ENCODE measurements at regions not wholly inside any gene's neighbourhood (a gene's known extent, or its start where the extent isn't known, plus 50 kb on each side); places are given as distances from the start of the nearest gene placed in this dataset.

DNA sequence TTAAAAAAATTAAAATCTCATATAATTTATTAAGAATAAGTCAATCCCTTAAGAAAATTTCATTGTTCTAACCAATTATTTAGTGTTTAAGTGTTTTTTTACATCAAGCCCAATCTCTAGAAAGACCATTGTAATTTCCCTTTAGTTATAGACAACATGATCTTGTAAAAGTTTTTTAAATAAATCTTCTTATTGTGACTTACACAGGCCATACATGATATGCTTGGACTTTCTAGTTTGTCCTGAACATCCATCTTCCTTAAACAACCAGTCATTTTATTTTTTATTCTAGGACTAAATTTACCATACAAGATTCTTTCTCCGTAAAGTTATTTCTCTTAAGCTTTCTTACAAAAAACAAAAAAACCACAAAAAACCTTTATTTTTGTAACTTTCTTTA, 126.5 kb upstream of the MAST4 start:
- no peak overlapping the region for H3K4me3 Mint-ChIP-seq
- H3K36me3 Mint-ChIP-seq: no peaks in the 10 kb centered on the region
- CTCF ChIA-PET: no interaction called here
- peaks cover 3% of the 10 kb centered on the region for H3K27me3 Mint-ChIP-seq
- H3K27ac Mint-ChIP-seq: no peak overlapping the region
- DNase-seq: no peak
- H3K9me3 Mint-ChIP-seq: peaks cover 14% of the 10 kb centered on the region
- no peaks in the 10 kb centered on the region for H3K4me1 Mint-ChIP-seq

DNA sequence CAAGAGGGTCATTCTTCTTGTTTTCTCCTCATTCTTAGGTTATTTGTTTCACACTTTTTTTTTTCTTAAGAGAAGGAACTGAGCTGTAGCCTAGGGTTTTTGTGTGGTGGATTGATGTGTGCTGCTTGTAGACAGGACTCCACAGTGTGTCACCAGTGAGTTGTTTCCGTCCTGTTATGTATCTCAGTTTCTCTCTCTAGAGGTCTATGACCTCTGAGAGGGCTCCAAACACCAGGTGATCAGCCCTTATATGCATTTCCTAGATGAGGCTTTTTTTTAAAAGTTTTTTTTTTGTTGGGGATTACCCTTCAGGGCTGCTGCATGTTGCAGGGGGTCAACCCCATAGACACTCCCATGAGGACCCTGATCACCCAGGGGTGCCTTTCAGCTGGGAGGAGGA, 124.2 kb upstream of the MAST4 start:
- Mint-ChIP-seq H3K4me3 (no peak overlapping the region), H3K9me3 (peaks cover 8% of the 10 kb centered on the region), H3K4me1 (no peaks in the 10 kb centered on the region), H3K36me3 (no peaks in the 10 kb centered on the region), H3K27ac (no peak overlapping the region), H3K27me3 (peaks cover 3% of the 10 kb centered on the region)
- CTCF ChIA-PET: no interaction called here
- no peak for DNase-seq

DNA sequence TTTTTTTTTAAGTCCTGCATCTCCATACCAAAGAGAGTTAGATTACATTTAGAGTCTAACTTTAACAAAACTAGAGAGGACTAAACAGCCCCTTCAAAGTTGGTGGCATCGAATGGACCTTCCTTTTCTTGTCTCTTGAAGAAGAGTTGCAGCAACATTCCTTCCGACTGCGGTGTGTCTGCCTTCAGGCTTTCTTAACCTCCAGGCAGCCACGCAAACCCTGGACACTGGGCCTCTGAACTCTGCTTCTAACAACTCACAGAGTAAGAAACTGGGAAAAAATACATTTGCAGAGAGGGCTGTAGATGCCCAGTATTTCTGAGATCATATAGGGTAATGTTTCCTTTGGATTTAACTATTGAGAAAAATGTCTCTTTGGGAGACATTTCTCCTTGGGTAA, 120.5 kb upstream of the MAST4 start:
- CTCF ChIA-PET: no interaction called here
- peaks cover 3% of the 10 kb centered on the region for H3K9me3 Mint-ChIP-seq
- H3K36me3 Mint-ChIP-seq: no peaks in the 10 kb centered on the region
- no peaks in the 10 kb centered on the region for H3K4me1 Mint-ChIP-seq
- no peaks in the 10 kb centered on the region for H3K27me3 Mint-ChIP-seq
- H3K4me3 Mint-ChIP-seq: no peak overlapping the region
- no peak overlapping the region for H3K27ac Mint-ChIP-seq
- no peak for DNase-seq

DNA sequence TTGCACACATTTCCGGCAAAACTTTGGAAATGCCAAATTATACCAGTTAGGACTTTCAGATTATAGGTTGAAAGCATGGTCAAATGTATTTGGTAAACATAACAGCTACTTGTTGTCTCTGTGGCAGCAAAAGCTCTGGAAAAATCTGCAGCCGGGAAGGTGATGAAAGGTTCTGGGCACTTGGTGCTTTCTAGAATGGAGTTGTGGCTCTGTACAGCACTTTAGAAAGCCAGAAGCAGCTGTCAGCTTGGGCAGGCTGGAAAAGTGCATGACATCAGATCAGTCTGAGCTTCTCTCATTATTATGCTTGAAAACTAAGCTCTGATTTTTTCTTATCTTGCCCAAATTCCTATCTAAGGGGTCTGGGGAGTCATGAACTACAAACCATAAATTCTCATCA, 118.6 kb upstream of the MAST4 start:
- H3K27me3 Mint-ChIP-seq: no peaks in the 10 kb centered on the region
- no peak overlapping the region for H3K27ac Mint-ChIP-seq
- H3K4me3 Mint-ChIP-seq: no peak overlapping the region
- CTCF ChIA-PET: interaction anchor here (0.7 kb wide), 1 partner anchor 27 kb away, joined by 3 read pairs; no protein-coding TSS in a partner anchor
- peaks cover 10% of the 10 kb centered on the region for H3K9me3 Mint-ChIP-seq
- H3K4me1 Mint-ChIP-seq: no peaks in the 10 kb centered on the region
- H3K36me3 Mint-ChIP-seq: no peaks in the 10 kb centered on the region
- DNase-seq: no peak

DNA sequence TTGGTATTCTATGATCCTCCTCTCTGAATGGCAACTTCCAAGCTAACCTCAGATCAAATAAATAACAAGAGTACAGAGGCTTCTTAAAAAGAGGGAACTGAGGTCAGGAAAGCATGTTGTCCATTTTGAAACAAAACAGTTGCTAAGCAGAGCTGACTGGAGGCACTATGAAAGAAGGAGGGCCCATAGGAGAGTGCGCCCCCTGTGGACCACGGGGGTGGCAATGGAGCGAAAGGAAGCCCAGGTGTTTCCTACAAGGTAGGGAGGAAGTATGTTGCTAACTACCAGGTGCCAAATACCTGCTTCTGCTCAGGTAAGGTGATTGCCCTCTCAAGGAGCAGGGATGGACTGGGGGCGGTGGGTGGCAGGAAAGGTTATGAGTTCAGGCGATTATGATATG, 101.8 kb upstream of the MAST4 start:
- peaks cover 13% of the 10 kb centered on the region for H3K27me3 Mint-ChIP-seq

DNA sequence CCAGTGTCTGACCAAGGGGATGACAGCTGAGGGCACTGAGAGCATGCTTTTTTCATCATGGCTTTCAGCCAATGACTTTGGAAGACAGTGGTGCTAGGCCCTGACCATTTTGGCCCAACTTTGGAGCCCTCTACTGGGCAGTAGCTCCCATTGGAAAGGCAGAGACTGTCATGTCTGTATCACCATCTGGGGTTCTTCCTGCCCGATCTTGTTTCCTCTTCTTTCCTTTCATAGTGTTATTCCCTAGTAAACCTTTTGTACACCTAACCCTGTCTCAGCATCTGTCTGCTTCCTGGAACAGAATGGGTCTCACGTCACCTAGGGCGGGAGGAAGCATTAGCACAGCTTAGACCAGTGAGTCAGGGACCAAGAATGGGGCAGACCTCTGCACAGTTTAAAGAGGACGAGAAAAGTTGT, 97.4 kb upstream of the MAST4 start:
- DNase-seq: no peak
- Mint-ChIP-seq H3K4me3 (no peak overlapping the region), H3K27me3 (peaks cover 9% of the 10 kb centered on the region), H3K36me3 (no peaks in the 10 kb centered on the region), H3K4me1 (no peaks in the 10 kb centered on the region), H3K9me3 (no peaks in the 10 kb centered on the region), H3K27ac (no peak overlapping the region)
- CTCF ChIA-PET: interaction anchor here (1.3 kb wide), 1 partner anchor 192 kb away, joined by 3 read pairs; no protein-coding TSS in a partner anchor

More for the DNA sequence above, 101.8 kb upstream of the MAST4 start:
- H3K4me3 Mint-ChIP-seq: no peak overlapping the region
- no peak overlapping the region for H3K27ac Mint-ChIP-seq
- H3K4me1 Mint-ChIP-seq: no peaks in the 10 kb centered on the region
- no peaks in the 10 kb centered on the region for H3K36me3 Mint-ChIP-seq
- H3K9me3 Mint-ChIP-seq: peaks cover 2% of the 10 kb centered on the region
- CTCF ChIA-PET: no interaction called here
- no peak for DNase-seq

DNA sequence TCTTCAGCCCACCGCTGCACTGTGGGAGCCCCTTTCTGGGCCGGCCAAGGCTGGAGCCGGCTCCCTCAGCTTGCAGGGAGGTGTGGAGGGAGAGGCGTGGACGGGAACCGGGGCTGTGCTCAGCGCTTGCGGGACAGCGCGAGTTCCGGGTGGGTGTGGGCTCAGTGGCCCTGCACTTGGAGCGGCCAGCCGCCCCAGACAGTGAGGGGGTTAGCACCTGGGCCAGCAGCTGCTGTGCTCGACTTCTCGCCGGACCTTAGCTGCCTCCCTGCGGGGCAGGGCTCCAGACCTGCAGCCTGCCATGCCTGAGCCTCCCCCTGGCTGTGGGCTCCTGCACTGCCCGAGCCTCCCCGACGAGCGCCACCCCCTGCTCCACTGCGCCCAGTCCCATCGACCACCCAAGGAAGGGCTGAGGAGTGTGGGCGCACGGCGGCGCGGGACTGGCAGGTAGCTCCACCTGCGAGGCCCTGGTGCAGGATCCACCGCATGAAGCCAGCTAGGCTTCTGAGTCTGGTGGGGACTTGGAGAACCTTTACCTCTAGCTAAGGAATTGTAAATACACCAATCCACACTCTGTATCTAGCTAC, 92.9 kb upstream of the MAST4 start:
- Mint-ChIP-seq H3K9me3 (no peaks in the 10 kb centered on the region), H3K4me1 (no peaks in the 10 kb centered on the region), H3K27ac (no peak overlapping the region), H3K36me3 (no peaks in the 10 kb centered on the region), H3K4me3 (no peak overlapping the region), H3K27me3 (no peaks in the 10 kb centered on the region)
- CTCF ChIA-PET: no interaction called here
- DNase-seq: no peak

DNA sequence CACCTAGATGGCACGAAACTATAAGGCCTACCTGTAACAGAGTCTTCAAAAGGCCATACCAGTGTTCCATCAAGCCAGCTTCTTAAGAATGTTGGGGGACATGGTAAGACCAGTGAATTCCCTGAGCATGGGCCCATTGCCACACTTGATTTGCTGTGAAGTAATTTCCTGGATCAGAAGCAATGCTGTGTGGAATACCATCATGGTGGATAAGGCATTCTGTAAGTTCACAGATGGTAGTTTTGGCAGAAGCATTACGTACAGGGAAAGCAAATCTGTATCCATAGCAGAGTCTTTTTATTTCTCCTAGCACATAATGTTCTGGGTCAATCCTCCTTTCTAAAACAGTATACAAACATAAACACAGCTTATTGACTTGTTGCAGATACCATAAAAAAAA, 89.1 kb upstream of the MAST4 start:
- H3K36me3 Mint-ChIP-seq: no peaks in the 10 kb centered on the region
- no peak overlapping the region for H3K27ac Mint-ChIP-seq
- H3K27me3 Mint-ChIP-seq: peaks cover 5% of the 10 kb centered on the region
- no peaks in the 10 kb centered on the region for H3K4me1 Mint-ChIP-seq
- CTCF ChIA-PET: no interaction called here
- H3K4me3 Mint-ChIP-seq: no peak overlapping the region
- no peak for DNase-seq
- no peaks in the 10 kb centered on the region for H3K9me3 Mint-ChIP-seq

DNA sequence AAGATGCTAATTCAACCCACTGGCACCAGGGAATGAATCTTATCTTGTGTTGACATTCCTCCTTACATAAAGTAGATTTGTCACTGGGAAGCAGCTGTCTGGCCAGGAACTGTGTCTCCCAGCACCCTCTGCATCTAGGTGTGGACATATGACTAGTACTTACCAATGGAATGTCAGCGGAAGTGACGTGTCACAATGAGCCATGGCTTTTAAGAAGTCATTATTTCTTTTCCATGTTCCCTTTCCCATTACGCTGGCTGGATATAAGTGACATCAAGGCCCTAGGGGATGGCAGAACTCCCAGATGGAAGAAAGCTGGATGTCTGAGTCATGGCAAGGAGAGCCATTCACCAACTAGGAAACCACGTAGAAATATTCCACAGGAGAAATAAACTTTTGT, 84.7 kb upstream of the MAST4 start:
- H3K27ac Mint-ChIP-seq: no peak overlapping the region
- H3K4me3 Mint-ChIP-seq: no peak overlapping the region
- H3K4me1 Mint-ChIP-seq: no peaks in the 10 kb centered on the region
- DNase-seq: no peak
- CTCF ChIA-PET: no interaction called here
- H3K9me3 Mint-ChIP-seq: no peaks in the 10 kb centered on the region
- no peaks in the 10 kb centered on the region for H3K36me3 Mint-ChIP-seq
- peaks cover 5% of the 10 kb centered on the region for H3K27me3 Mint-ChIP-seq

DNA sequence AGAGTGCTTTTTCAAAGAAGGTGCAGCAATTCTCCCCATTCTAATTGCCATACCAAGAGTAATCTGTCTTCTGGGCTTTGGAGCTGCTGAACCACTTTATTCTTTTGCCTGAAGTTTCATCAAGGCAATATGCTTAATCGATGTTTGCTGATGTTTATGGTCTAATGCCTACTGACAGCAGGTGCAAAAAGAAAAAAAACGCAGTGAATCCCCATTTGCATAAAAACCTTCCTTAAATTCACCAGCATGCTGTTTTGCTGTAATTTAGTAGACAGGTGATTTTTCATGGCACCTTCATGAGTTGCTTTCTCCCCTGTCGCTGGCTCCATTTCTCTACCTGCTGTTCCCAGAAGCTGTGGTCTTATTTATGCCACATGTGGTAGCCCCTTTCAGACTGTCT, 83.1 kb upstream of the MAST4 start:
- Mint-ChIP-seq H3K27me3 (peaks cover 5% of the 10 kb centered on the region), H3K27ac (no peak overlapping the region), H3K4me1 (no peaks in the 10 kb centered on the region), H3K36me3 (no peaks in the 10 kb centered on the region), H3K4me3 (no peak overlapping the region), H3K9me3 (no peaks in the 10 kb centered on the region)
- CTCF ChIA-PET: no interaction called here
- DNase-seq: no peak

DNA sequence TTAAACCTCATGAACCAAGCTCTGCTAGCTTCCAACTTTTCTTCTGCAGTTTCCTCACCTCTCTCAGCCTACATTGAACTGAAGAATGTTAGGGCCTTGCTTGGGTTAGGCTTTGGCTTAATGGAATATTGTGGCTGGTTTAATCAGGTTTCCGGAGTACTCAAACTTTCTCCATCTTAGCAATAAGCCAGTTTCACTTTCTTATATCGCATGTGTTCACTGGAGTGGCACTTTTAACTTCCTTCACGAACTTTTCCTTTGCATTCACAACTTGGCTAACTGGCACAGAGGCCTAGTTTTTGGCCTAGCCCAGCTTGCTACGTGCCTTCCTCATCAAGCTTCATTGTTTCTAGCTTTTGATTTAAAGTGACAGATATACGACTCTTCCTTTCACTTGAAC, 81.0 kb upstream of the MAST4 start:
- Mint-ChIP-seq H3K9me3 (no peaks in the 10 kb centered on the region), H3K4me1 (no peaks in the 10 kb centered on the region), H3K36me3 (no peaks in the 10 kb centered on the region), H3K4me3 (no peak overlapping the region), H3K27ac (no peak overlapping the region), H3K27me3 (no peaks in the 10 kb centered on the region)
- DNase-seq: no peak
- CTCF ChIA-PET: no interaction called here

DNA sequence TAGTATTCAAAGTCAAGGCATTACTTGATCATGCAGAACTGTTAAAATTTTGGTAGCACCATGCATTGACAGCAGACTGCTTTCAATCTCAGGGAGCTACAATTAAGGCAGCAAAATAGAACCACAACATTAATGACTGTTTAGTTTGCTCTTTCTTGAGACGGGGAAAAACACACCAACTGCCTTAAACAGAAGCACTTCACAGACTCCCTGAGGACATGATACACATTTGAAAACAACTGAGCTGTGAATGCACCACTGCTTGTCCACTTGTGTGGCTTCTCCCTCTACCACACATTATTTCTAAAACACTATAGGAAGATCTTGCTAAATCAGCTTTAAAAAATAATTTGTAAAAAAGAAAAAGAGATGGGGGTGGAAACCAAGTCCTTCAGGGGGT, 79.6 kb upstream of the MAST4 start:
- CTCF ChIA-PET: no interaction called here
- no peaks in the 10 kb centered on the region for H3K27me3 Mint-ChIP-seq
- no peak overlapping the region for H3K4me3 Mint-ChIP-seq
- H3K36me3 Mint-ChIP-seq: peaks cover 2% of the 10 kb centered on the region
- H3K9me3 Mint-ChIP-seq: peaks cover 5% of the 10 kb centered on the region
- H3K4me1 Mint-ChIP-seq: no peaks in the 10 kb centered on the region
- H3K27ac Mint-ChIP-seq: no peak overlapping the region
- DNase-seq: no peak

DNA sequence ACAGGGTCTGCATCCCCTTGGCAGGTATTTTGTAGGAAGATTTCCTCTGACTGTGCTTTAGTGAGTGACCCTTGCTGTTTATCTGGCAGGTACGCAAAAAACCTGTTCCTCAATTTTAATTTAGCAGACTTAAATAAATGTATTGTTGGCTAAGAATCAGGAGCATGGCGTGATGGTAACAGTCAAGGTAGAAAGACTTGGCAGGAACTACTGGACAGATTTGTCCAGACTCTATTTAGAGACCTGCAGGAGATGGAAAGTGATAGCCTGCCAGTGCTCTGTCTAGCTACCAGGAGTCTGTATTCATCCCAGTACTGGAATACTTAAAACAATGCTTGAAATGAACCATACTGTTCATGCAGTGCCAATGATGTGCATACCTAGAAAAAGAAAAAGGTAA, 78.8 kb upstream of the MAST4 start:
- H3K27ac Mint-ChIP-seq: no peak overlapping the region
- CTCF ChIA-PET: no interaction called here

DNA sequence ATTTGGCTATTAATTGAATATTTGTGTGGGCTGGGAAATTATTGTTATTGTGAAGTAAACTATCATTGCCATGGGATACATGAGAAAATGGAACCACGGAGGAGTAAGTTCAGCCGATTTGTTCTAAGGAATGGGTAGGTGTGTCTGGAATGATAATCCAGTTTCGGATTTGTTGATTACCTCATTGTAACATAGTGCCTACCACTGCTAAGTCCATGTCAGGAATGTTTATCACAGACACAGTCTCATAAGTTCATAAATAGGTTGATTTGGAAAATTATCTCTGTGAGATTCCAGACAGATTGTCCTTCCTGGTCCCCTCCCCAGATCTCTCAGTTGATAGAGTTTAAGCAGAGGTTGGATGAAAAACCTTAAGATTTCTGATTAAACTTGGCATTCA, 78.1 kb upstream of the MAST4 start:
- Mint-ChIP-seq H3K4me1 (no peaks in the 10 kb centered on the region), H3K4me3 (no peak overlapping the region), H3K27ac (no peak overlapping the region), H3K27me3 (no peaks in the 10 kb centered on the region), H3K9me3 (peaks cover 5% of the 10 kb centered on the region), H3K36me3 (peaks cover 2% of the 10 kb centered on the region)
- CTCF ChIA-PET: no interaction called here
- no peak for DNase-seq

More for the DNA sequence above, 78.8 kb upstream of the MAST4 start:
- no peaks in the 10 kb centered on the region for H3K4me1 Mint-ChIP-seq
- peaks cover 5% of the 10 kb centered on the region for H3K9me3 Mint-ChIP-seq
- no peak overlapping the region for H3K4me3 Mint-ChIP-seq
- peaks cover 2% of the 10 kb centered on the region for H3K36me3 Mint-ChIP-seq
- DNase-seq: no peak
- H3K27me3 Mint-ChIP-seq: no peaks in the 10 kb centered on the region

DNA sequence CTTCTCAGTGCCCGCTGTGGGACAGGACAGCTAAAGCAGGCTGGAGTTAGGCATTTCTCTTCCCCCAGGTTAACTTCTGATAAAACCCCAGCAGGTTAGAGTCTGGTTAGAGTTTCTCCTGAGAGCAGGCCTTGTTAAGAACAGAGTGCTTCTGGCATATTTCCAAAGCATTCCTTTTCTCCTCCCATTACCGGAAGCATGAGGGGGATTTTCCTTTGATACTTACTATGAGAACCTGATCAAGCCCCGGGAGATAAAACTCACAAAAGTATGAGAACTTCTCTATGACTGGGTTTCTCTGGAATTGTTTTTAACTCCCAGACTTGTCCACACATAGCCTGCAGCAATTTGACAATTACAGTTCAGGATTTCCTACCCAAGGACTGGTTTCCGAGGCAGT, 77.4 kb upstream of the MAST4 start:
- H3K36me3 Mint-ChIP-seq: peaks cover 2% of the 10 kb centered on the region
- no peak overlapping the region for H3K4me3 Mint-ChIP-seq
- H3K9me3 Mint-ChIP-seq: peaks cover 5% of the 10 kb centered on the region
- DNase-seq: no peak
- no peak overlapping the region for H3K27ac Mint-ChIP-seq
- H3K27me3 Mint-ChIP-seq: no peaks in the 10 kb centered on the region
- CTCF ChIA-PET: no interaction called here
- H3K4me1 Mint-ChIP-seq: no peaks in the 10 kb centered on the region

DNA sequence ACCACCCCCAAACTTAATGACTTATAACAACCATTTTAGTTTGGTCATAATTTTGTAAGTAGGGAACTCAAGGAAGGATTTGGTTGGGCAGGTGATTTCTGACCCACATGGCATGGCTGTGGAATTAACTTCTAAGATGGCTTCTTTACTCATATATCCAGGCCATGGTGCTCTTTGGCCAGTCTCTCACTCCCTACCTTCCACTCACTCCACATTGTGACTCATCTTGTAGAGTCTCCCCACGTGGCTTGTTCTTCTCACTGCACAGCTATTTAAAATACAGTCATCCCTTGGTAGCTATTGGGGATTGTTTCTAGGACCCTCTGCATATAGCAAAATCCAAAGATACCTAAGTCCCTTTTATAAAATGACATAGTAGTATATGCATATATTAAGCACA, 76.6 kb upstream of the MAST4 start:
- H3K27me3 Mint-ChIP-seq: no peaks in the 10 kb centered on the region
- CTCF ChIA-PET: no interaction called here
- no peak for DNase-seq
- no peaks in the 10 kb centered on the region for H3K4me1 Mint-ChIP-seq
- H3K27ac Mint-ChIP-seq: no peak overlapping the region
- H3K4me3 Mint-ChIP-seq: no peak overlapping the region
- H3K36me3 Mint-ChIP-seq: peaks cover 2% of the 10 kb centered on the region
- peaks cover 5% of the 10 kb centered on the region for H3K9me3 Mint-ChIP-seq

Measured in activated naive CD4-positive, alpha-beta T cell treated with anti-CD3 and anti-CD28 coated beads, Interleukin-2, amount 10 ng/mL, durations not matched to agents 7 days and 5 days (primary cell).